HG03135 (cell line): ENCODE measurements at regions not wholly inside any gene's neighbourhood (a gene's known extent, or its start where the extent isn't known, plus 50 kb on each side); places are given as distances from the start of the nearest gene placed in this dataset.
"Not testable (repeated sequence)": the region's sequence is repeated elsewhere in the genome, so short reads cannot be mapped to it uniquely, and the experiment has no call there.

Experiments
- ATAC-seq: cut with Tn5 transposase; IDR thresholded peaks from one replicate; pipeline ENCODE4 v1.9.1; 2021; ENCODE audit warnings: mild to moderate bottlenecking, moderate library complexity; ENCODE audit not compliant: unreplicated experiment

GRCh38 chr4:133377286-133377685 is 228.2 kb downstream of the PCDH10 start:
- ATAC-seq: no peak

- ATAC-seq: no peak
Measured at GRCh38 chr4:133372699-133373098, 223.6 kb downstream of the PCDH10 start.

GRCh38 chr4:133355633-133356032 is 206.5 kb downstream of the PCDH10 start:
- no peak for ATAC-seq

- ATAC-seq: no peak
Measured at GRCh38 chr4:133347409-133347808, 198.3 kb downstream of the PCDH10 start.

- ATAC-seq: no peak
Measured at GRCh38 chr4:133324491-133324890, 175.4 kb downstream of the PCDH10 start.

GRCh38 chr4:133323670-133324069 is 174.6 kb downstream of the PCDH10 start:
- ATAC-seq: no peak

- ATAC-seq: peak; percentile 73
Measured at GRCh38 chr4:133320576-133321170, 171.6 kb downstream of the PCDH10 start.

GRCh38 chr4:133316909-133317308 is 167.8 kb downstream of the PCDH10 start:
- ATAC-seq: no peak

- no peak for ATAC-seq
Measured at GRCh38 chr4:133314991-133315390, 165.9 kb downstream of the PCDH10 start.

GRCh38 chr4:133287396-133287795 is 138.3 kb downstream of the PCDH10 start:
- no peak for ATAC-seq

GRCh38 chr4:133278591-133278990 is 129.5 kb downstream of the PCDH10 start:
- no peak for ATAC-seq

- not testable (repeated sequence) for ATAC-seq
Measured at GRCh38 chr4:133277940-133278339, 128.8 kb downstream of the PCDH10 start.

GRCh38 chr4:133275246-133275645 is 126.2 kb downstream of the PCDH10 start:
- no peak for ATAC-seq

GRCh38 chr4:133273401-133273800 is 124.3 kb downstream of the PCDH10 start:
- ATAC-seq: no peak

- no peak for ATAC-seq
Measured at GRCh38 chr4:133270021-133270570, 121.0 kb downstream of the PCDH10 start.

- ATAC-seq: no peak
Measured at GRCh38 chr4:133268205-133268604, 119.1 kb downstream of the PCDH10 start.

- ATAC-seq: not testable (repeated sequence)
Measured at GRCh38 chr4:133267506-133267905, 118.4 kb downstream of the PCDH10 start.

- ATAC-seq: not testable (repeated sequence)
Measured at GRCh38 chr4:133266966-133267365, 117.9 kb downstream of the PCDH10 start.

- not testable (repeated sequence) for ATAC-seq
Measured at GRCh38 chr4:133264251-133264650, 115.2 kb downstream of the PCDH10 start.

- no peak for ATAC-seq
Measured at GRCh38 chr4:133263104-133263503, 114.0 kb downstream of the PCDH10 start.

- no peak for ATAC-seq
Measured at GRCh38 chr4:133247861-133248260, 98.8 kb downstream of the PCDH10 start.

GRCh38 chr4:133245226-133245625 is 96.1 kb downstream of the PCDH10 start:
- ATAC-seq: no peak
